ENCODE measurements at regions not wholly inside any gene's neighbourhood (a gene's known extent, or its start where the extent isn't known, plus 50 kb on each side); places are given as distances from the start of the nearest gene placed in this dataset.
"Not testable (repeated sequence)": the region's sequence is repeated elsewhere in the genome, so short reads cannot be mapped to it uniquely, and the experiment has no call there.

- no peak for DNase-seq
Observed at GRCh38 chr5:40347981-40348725, 331.6 kb upstream of the PTGER4 start.

- no peak for DNase-seq
Observed at GRCh38 chr5:40346901-40347300, 332.8 kb upstream of the PTGER4 start.

GRCh38 chr5:40338434-40338833 lies 341.3 kb upstream of the PTGER4 start:
- not testable (repeated sequence) for DNase-seq

GRCh38 chr5:40334242-40334635 lies 345.5 kb upstream of the PTGER4 start:
- DNase-seq, result no peak

GRCh38 chr5:40333459-40334241 lies 346.1 kb upstream of the PTGER4 start:
- no peak for DNase-seq

GRCh38 chr5:40332970-40333369 lies 346.7 kb upstream of the PTGER4 start:
- DNase-seq, result no peak

- no peak for DNase-seq
Observed at GRCh38 chr5:40331616-40332015, 348.1 kb upstream of the PTGER4 start.

GRCh38 chr5:40321514-40321913 lies 358.2 kb upstream of the PTGER4 start:
- DNase-seq, result no peak

GRCh38 chr5:40318395-40318794 lies 361.3 kb upstream of the PTGER4 start:
- DNase-seq, result no peak

- DNase-seq, result no peak
Observed at GRCh38 chr5:40317023-40317422, 362.7 kb upstream of the PTGER4 start.

- no peak for DNase-seq
Observed at GRCh38 chr5:40315126-40315525, 364.6 kb upstream of the PTGER4 start.

GRCh38 chr5:40314275-40314674 lies 365.4 kb upstream of the PTGER4 start:
- no peak for DNase-seq

GRCh38 chr5:40312205-40312604 lies 367.5 kb upstream of the PTGER4 start:
- no peak for DNase-seq

- no peak for DNase-seq
Observed at GRCh38 chr5:40309851-40310250, 369.9 kb upstream of the PTGER4 start.

- no peak for DNase-seq
Observed at GRCh38 chr5:40308867-40309266, 370.8 kb upstream of the PTGER4 start.

- no peak for DNase-seq
Observed at GRCh38 chr5:40307920-40308319, 371.8 kb upstream of the PTGER4 start.

GRCh38 chr5:40306869-40307487 lies 372.7 kb upstream of the PTGER4 start:
- no peak for DNase-seq

GRCh38 chr5:40292006-40292405 lies 387.7 kb upstream of the PTGER4 start:
- DNase-seq, result no peak

- DNase-seq, result no peak
Observed at GRCh38 chr5:40291338-40291737, 388.4 kb upstream of the PTGER4 start.

- DNase-seq, result no peak
Observed at GRCh38 chr5:40288800-40289485, 390.8 kb upstream of the PTGER4 start.

- DNase-seq, result no peak
Observed at GRCh38 chr5:40284863-40285262, 394.9 kb upstream of the PTGER4 start.

GRCh38 chr5:40278881-40279280 lies 400.8 kb upstream of the PTGER4 start:
- DNase-seq, result no peak

- no peak for DNase-seq
Observed at GRCh38 chr5:40277161-40277906, 402.4 kb upstream of the PTGER4 start.
